GM23338 (cell line): ENCODE measurements at regions not wholly inside any gene's neighbourhood (a gene's known extent, or its start where the extent isn't known, plus 50 kb on each side); places are given as distances from the start of the nearest gene placed in this dataset.

Experiments
- EZH2 ChIP-seq: fragments of 200-600 bp; sonication (generic); IDR thresholded peaks from one replicate; pipeline ENCODE4 v1.8.0; 2017; ENCODE audit warnings: antibody characterized with exemption, mild to moderate bottlenecking, low read depth; ENCODE audit not compliant: unreplicated experiment
- EZH2phosphoT487 ChIP-seq: fragments of 200-600 bp; sonication (generic); IDR thresholded peaks from one replicate; pipeline ENCODE4 v1.8.1; 2018; ENCODE audit warnings: antibody characterized with exemption; ENCODE audit not compliant: unreplicated experiment
- TF ChIP-seq, protein P1 (sequence below), 2 experiments: fragments of 200-600 bp in 1 of 2; sonication (generic) in 1 of 2; conservative IDR thresholded peaks; 2 replicates each; pipeline versions ENCODE4 v1.5.1 to v1.6.1; 2016 to 2017; ENCODE audit warnings: antibody characterized with exemption in 2 of 2, low read depth in 2 of 2, mild to moderate bottlenecking in 2 of 2, moderate library complexity in 1 of 2

DNA sequence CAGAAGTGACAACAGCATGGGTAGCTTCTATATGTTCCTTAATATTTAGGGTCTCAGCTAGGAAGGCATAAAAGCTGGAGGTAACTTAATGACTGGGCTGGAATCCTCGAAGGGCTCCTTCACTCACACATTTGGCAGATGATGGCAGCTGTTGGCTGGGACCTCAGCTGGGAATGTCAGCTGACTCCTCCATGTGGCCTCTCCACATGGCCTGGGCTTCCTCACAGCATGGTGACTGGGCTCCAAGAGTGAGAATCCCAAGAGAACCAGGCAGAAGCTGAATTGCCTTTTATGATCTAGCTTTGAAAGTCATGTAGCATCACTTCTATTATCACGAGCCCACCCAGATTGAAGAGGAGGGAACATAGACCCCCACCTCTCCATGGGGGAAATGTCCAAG, 54.9 kb downstream of the TET3 start:
- TF ChIP-seq, protein P1, sequence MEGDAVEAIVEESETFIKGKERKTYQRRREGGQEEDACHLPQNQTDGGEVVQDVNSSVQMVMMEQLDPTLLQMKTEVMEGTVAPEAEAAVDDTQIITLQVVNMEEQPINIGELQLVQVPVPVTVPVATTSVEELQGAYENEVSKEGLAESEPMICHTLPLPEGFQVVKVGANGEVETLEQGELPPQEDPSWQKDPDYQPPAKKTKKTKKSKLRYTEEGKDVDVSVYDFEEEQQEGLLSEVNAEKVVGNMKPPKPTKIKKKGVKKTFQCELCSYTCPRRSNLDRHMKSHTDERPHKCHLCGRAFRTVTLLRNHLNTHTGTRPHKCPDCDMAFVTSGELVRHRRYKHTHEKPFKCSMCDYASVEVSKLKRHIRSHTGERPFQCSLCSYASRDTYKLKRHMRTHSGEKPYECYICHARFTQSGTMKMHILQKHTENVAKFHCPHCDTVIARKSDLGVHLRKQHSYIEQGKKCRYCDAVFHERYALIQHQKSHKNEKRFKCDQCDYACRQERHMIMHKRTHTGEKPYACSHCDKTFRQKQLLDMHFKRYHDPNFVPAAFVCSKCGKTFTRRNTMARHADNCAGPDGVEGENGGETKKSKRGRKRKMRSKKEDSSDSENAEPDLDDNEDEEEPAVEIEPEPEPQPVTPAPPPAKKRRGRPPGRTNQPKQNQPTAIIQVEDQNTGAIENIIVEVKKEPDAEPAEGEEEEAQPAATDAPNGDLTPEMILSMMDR (conservative IDR thresholded peaks at IDR 0.05; ENCODE audit: low read depth in 2 of 2), result no peak
- TF ChIP-seq EZH2phosphoT487 (no peak), EZH2 (no peak)
